ENCODE measurements at regions not wholly inside any gene's neighbourhood (a gene's known extent, or its start where the extent isn't known, plus 50 kb on each side); places are given as distances from the start of the nearest gene placed in this dataset.

- no peak for DNase-seq
- in situ Hi-C loops (cut with HindIII; ENCODE audit: low pct_ligation_motif_present, low pct_unique_long_range_greater_than_20kb, low sequenced_read_pairs): no loop called here
These were observed 68.6 kb upstream of the KL start for GRCh38 chr13:32947411-32948276.

DNA sequence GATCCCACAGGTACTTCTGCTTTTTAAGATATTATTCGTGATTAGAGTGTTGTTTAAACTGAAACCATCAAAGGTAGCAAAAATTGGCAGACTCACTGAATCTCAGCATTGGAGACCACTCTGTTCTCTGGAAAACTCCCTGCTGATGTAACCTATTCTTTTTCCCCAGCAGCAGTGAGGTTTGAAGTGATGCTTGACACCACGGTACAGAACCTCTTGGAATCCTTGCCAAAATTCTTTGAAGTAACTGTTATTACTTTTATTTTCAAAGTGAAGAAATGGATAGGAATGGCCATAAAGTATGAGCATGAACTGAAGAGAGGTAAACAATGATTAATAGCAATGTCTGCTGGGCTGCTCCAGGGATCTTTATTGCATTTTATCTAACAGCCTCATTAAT is 66.4 kb upstream of the KL start:
- in situ Hi-C loops (cut with HindIII; ENCODE audit: low pct_ligation_motif_present, low pct_unique_long_range_greater_than_20kb, low sequenced_read_pairs): no loop called here

GRCh38 chr13:32951580-32951979 is 64.6 kb upstream of the KL start:
- DNase-seq: no peak
- in situ Hi-C loops (cut with HindIII; ENCODE audit: low pct_ligation_motif_present, low pct_unique_long_range_greater_than_20kb, low sequenced_read_pairs): no loop called here

More for the DNA sequence above, 66.4 kb upstream of the KL start:
- DNase-seq: no peak

GRCh38 chr13:32955881-32956594 is 60.2 kb upstream of the KL start:
- DNase-seq: peak; percentile 73
- in situ Hi-C loops (cut with HindIII; ENCODE audit: low pct_ligation_motif_present, low pct_unique_long_range_greater_than_20kb, low sequenced_read_pairs): no loop called here

DNA sequence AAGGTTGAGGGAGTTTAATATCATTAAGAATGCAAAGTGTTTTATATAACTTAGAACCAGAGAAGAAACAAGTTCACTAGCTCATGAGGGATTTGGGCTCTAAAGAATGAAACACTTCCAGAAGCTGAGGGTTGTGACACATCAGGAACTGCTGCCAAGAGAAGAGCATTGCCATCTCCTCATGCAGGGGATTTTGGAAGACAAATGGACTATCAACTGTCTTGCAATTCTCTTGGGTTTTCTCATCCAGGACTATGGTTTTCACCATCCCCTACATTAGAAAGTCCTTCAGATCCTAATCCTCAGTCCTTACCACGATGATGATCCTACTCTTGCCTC is 59.7 kb upstream of the KL start:
- no peak for DNase-seq

GRCh38 chr13:32960626-32961025 is 55.6 kb upstream of the KL start:
- in situ Hi-C loops (cut with HindIII; ENCODE audit: low pct_ligation_motif_present, low pct_unique_long_range_greater_than_20kb, low sequenced_read_pairs): no loop called here
- no peak for DNase-seq

More for the DNA sequence above, 59.7 kb upstream of the KL start:
- in situ Hi-C loops (cut with HindIII; ENCODE audit: low pct_ligation_motif_present, low pct_unique_long_range_greater_than_20kb, low sequenced_read_pairs): no loop called here

DNA sequence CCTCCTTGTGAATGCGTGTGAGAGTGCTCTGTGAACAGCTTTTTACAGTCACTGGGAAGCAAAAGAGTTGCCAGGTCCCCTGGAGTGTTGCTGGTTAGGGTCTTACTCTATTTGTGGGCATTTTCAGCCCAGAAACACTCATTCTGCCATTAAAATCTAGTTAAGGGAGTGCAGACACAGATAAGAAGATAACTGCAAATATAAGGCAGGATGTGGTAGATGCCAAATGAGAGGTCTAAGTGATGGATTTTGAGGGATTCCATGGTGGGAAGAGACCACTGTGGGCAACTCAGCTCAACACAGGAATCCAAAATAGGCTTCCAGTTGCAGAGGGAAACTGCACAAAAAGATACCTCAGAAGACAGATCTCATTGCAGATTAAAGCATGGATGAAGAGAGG is 54.5 kb upstream of the KL start:
- no peak for DNase-seq
- in situ Hi-C loops (cut with HindIII; ENCODE audit: low pct_ligation_motif_present, low pct_unique_long_range_greater_than_20kb, low sequenced_read_pairs): no loop called here

DNA sequence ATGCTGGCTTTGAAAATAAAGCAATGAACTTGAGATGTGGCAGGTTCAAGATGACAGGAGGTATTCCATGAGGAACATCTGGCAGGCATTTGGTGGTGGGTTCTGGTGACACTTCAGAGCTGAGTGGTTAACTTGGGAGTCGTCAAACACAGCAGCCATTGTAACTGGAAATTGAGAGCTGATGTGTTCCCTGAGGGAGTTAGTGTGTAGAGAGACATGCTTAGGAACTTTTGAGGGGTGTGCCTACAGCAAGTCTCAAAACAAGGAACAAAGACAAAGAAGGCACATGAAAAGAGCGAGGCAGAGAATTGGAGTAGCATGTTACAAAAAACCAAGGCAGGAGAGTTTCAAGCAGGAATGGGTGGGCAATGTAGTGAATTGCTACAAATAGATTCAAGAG is 53.9 kb upstream of the KL start:
- no peak for DNase-seq
- in situ Hi-C loops (cut with HindIII; ENCODE audit: low pct_ligation_motif_present, low pct_unique_long_range_greater_than_20kb, low sequenced_read_pairs): no loop called here

GRCh38 chr13:32964987-32965386 is 51.2 kb upstream of the KL start:
- in situ Hi-C loops (cut with HindIII; ENCODE audit: low pct_ligation_motif_present, low pct_unique_long_range_greater_than_20kb, low sequenced_read_pairs): no loop called here

More at GRCh38 chr13:32964987-32965386, 51.2 kb upstream of the KL start:
- no peak for DNase-seq

All from ACHN (cell line).